ENCODE measurements at regions not wholly inside any gene's neighbourhood (a gene's known extent, or its start where the extent isn't known, plus 50 kb on each side); places are given as distances from the start of the nearest gene placed in this dataset.

DNA sequence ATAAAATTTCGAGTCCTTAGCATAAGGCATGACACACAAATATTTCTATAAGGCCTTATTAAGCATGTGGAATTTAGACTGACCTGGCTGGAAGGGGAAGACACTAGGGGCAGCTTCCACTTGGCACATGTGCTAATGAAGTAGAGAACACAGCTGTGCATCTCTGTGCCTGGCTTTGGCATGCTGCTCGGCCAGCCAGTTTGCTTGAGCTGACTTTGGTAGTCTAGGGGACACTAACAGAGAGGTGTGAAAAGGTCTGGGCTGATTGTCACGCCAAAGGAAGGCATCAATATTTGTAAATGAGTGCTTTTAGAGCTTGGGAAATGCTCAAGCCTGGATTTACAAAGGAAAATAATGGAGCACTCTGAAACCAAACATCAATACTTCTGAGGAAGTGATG lies 723.7 kb downstream of the PRELID2 start:
- H3K27me3 ChIP-seq (ENCODE audit: control insufficient read depth, insufficient read depth, low read length) = no peaks in the 10 kb centered on the region
- no peaks in the 10 kb centered on the region for H3K4me1 ChIP-seq (ENCODE audit: control insufficient read depth, insufficient read depth, low read length)
- H3K4me3 ChIP-seq (ENCODE audit: low read length) = no peak overlapping the region
- no peaks in the 10 kb centered on the region for H3K36me3 ChIP-seq (ENCODE audit: control insufficient read depth, insufficient read depth, low read length)
- H3K27ac ChIP-seq (ENCODE audit: low read depth, low read length) = no peak overlapping the region
- H3K9ac ChIP-seq (ENCODE audit: low read length) = no peak overlapping the region

GRCh38 chr5:145110834-145111233 lies 724.3 kb downstream of the PRELID2 start:
- Histone ChIP-seq H3K27ac (ENCODE audit: low read depth, low read length) (no peak overlapping the region), H3K4me1 (ENCODE audit: control insufficient read depth, insufficient read depth, low read length) (no peaks in the 10 kb centered on the region), H3K27me3 (ENCODE audit: control insufficient read depth, insufficient read depth, low read length) (no peaks in the 10 kb centered on the region), H3K9ac (ENCODE audit: low read length) (no peak overlapping the region), H3K36me3 (ENCODE audit: control insufficient read depth, insufficient read depth, low read length) (no peaks in the 10 kb centered on the region), H3K4me3 (ENCODE audit: low read length) (no peak overlapping the region)

- Histone ChIP-seq H3K4me3 (ENCODE audit: low read length) (no peak overlapping the region), H3K9ac (ENCODE audit: low read length) (no peak overlapping the region), H3K27me3 (ENCODE audit: control insufficient read depth, insufficient read depth, low read length) (no peaks in the 10 kb centered on the region), H3K27ac (ENCODE audit: low read depth, low read length) (no peak overlapping the region), H3K36me3 (ENCODE audit: control insufficient read depth, insufficient read depth, low read length) (no peaks in the 10 kb centered on the region), H3K4me1 (ENCODE audit: control insufficient read depth, insufficient read depth, low read length) (no peaks in the 10 kb centered on the region)
These were observed 725.0 kb downstream of the PRELID2 start for GRCh38 chr5:145110181-145110580.

- Histone ChIP-seq H3K4me1 (ENCODE audit: control insufficient read depth, insufficient read depth, low read length) (no peaks in the 10 kb centered on the region), H3K27me3 (ENCODE audit: control insufficient read depth, insufficient read depth, low read length) (no peaks in the 10 kb centered on the region), H3K27ac (ENCODE audit: low read depth, low read length) (no peak overlapping the region), H3K9ac (ENCODE audit: low read length) (no peak overlapping the region), H3K36me3 (ENCODE audit: control insufficient read depth, insufficient read depth, low read length) (no peaks in the 10 kb centered on the region), H3K4me3 (ENCODE audit: low read length) (no peak overlapping the region)
These were observed 729.8 kb downstream of the PRELID2 start for GRCh38 chr5:145105384-145105783.

GRCh38 chr5:145104106-145104505 lies 731.0 kb downstream of the PRELID2 start:
- Histone ChIP-seq H3K27ac (ENCODE audit: low read depth, low read length) (no peak overlapping the region), H3K36me3 (ENCODE audit: control insufficient read depth, insufficient read depth, low read length) (no peaks in the 10 kb centered on the region), H3K9ac (ENCODE audit: low read length) (no peak overlapping the region), H3K27me3 (ENCODE audit: control insufficient read depth, insufficient read depth, low read length) (no peaks in the 10 kb centered on the region), H3K4me3 (ENCODE audit: low read length) (no peak overlapping the region), H3K4me1 (ENCODE audit: control insufficient read depth, insufficient read depth, low read length) (no peaks in the 10 kb centered on the region)

- Histone ChIP-seq H3K27ac (ENCODE audit: low read depth, low read length) (no peak overlapping the region), H3K4me1 (ENCODE audit: control insufficient read depth, insufficient read depth, low read length) (no peaks in the 10 kb centered on the region), H3K9ac (ENCODE audit: low read length) (no peak overlapping the region), H3K27me3 (ENCODE audit: control insufficient read depth, insufficient read depth, low read length) (no peaks in the 10 kb centered on the region), H3K36me3 (ENCODE audit: control insufficient read depth, insufficient read depth, low read length) (no peaks in the 10 kb centered on the region), H3K4me3 (ENCODE audit: low read length) (no peak overlapping the region)
These were observed 733.9 kb downstream of the PRELID2 start for GRCh38 chr5:145101246-145101645.

DNA sequence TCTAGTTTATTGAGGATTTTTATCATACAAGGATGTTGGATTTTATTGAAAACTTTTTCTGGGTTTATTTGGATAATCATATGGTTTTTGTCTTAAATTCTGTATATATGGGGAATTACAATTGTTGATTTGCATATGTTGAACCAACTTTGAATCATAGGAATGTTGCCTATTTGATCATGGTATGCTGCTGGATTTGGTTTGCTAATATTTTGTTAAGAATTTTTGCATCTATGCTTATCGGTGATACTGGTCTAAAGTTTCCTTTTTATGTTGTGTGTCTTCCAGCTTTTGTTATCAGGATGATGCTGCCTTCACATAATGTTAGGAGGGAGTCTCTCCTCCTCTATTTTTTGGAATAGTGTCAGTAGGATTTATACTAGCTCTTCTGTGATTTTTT lies 745.0 kb downstream of the PRELID2 start:
- H3K27me3 ChIP-seq (ENCODE audit: control insufficient read depth, insufficient read depth, low read length) = no peaks in the 10 kb centered on the region
- H3K4me3 ChIP-seq (ENCODE audit: low read length) = no peak overlapping the region
- H3K9ac ChIP-seq (ENCODE audit: low read length) = no peak overlapping the region
- no peaks in the 10 kb centered on the region for H3K36me3 ChIP-seq (ENCODE audit: control insufficient read depth, insufficient read depth, low read length)
- no peaks in the 10 kb centered on the region for H3K4me1 ChIP-seq (ENCODE audit: control insufficient read depth, insufficient read depth, low read length)
- H3K27ac ChIP-seq (ENCODE audit: low read depth, low read length) = no peak overlapping the region

DNA sequence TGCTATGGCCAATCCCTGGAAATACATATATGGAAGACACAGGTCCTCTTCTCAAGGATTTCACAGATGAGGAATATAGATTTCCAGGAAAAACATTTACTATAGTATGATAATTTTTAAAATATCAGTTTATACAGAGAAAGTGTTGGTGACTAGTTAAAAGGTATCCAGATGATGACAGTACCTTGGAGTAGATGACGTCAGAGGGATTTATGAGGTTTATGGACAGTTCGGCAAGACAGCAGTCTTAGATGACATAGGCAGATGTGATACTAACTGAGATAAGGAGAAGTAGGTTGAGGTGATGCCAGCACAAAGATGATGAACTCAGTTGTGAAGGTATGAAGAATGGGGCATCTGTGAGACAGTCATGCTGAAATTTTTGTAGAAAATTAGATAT lies 750.3 kb downstream of the PRELID2 start:
- Histone ChIP-seq H3K4me1 (ENCODE audit: control insufficient read depth, insufficient read depth, low read length) (no peaks in the 10 kb centered on the region), H3K27me3 (ENCODE audit: control insufficient read depth, insufficient read depth, low read length) (no peaks in the 10 kb centered on the region), H3K9ac (ENCODE audit: low read length) (no peak overlapping the region), H3K4me3 (ENCODE audit: low read length) (no peak overlapping the region), H3K36me3 (ENCODE audit: control insufficient read depth, insufficient read depth, low read length) (no peaks in the 10 kb centered on the region), H3K27ac (ENCODE audit: low read depth, low read length) (no peak overlapping the region)

DNA sequence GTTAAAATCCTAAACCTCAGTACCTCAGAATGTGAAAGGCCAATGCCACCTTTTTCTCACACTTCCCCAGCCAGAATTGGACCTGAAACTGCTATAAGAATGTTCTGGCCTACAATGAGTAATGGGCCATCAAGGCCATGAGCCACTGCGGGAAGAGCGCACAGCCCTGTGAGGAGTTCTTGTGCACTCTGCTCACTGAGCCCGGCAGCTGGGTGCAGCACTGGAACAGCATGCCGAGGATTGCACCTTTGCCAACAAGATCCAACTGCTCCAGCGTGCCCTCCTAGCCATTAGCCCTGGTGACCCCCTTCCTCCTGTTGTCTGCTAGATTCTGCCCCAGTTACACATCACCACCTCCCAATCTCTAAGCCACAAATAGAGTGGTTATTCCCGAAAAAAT lies 758.1 kb downstream of the PRELID2 start:
- Histone ChIP-seq H3K27ac (ENCODE audit: low read depth, low read length) (no peak overlapping the region), H3K9ac (ENCODE audit: low read length) (no peak overlapping the region), H3K36me3 (ENCODE audit: control insufficient read depth, insufficient read depth, low read length) (no peaks in the 10 kb centered on the region), H3K27me3 (ENCODE audit: control insufficient read depth, insufficient read depth, low read length) (no peaks in the 10 kb centered on the region), H3K4me3 (ENCODE audit: low read length) (no peak overlapping the region), H3K4me1 (ENCODE audit: control insufficient read depth, insufficient read depth, low read length) (no peaks in the 10 kb centered on the region)

- H3K36me3 ChIP-seq (ENCODE audit: control insufficient read depth, insufficient read depth, low read length) = no peaks in the 10 kb centered on the region
- no peaks in the 10 kb centered on the region for H3K27me3 ChIP-seq (ENCODE audit: control insufficient read depth, insufficient read depth, low read length)
These were observed 759.1 kb downstream of the PRELID2 start for GRCh38 chr5:145076040-145076439.

GRCh38 chr5:145072889-145073288 lies 762.3 kb downstream of the PRELID2 start:
- no peak overlapping the region for H3K27ac ChIP-seq (ENCODE audit: low read depth, low read length)
- H3K4me1 ChIP-seq (ENCODE audit: control insufficient read depth, insufficient read depth, low read length) = no peaks in the 10 kb centered on the region
- no peaks in the 10 kb centered on the region for H3K36me3 ChIP-seq (ENCODE audit: control insufficient read depth, insufficient read depth, low read length)
- H3K4me3 ChIP-seq (ENCODE audit: low read length) = no peak overlapping the region
- H3K9ac ChIP-seq (ENCODE audit: low read length) = no peak overlapping the region
- no peaks in the 10 kb centered on the region for H3K27me3 ChIP-seq (ENCODE audit: control insufficient read depth, insufficient read depth, low read length)

More at GRCh38 chr5:145076040-145076439, 759.1 kb downstream of the PRELID2 start:
- H3K9ac ChIP-seq (ENCODE audit: low read length) = no peak overlapping the region
- H3K4me1 ChIP-seq (ENCODE audit: control insufficient read depth, insufficient read depth, low read length) = no peaks in the 10 kb centered on the region
- H3K27ac ChIP-seq (ENCODE audit: low read depth, low read length) = no peak overlapping the region
- no peak overlapping the region for H3K4me3 ChIP-seq (ENCODE audit: low read length)

- Histone ChIP-seq H3K4me3 (ENCODE audit: low read length) (no peak overlapping the region), H3K36me3 (ENCODE audit: control insufficient read depth, insufficient read depth, low read length) (no peaks in the 10 kb centered on the region), H3K4me1 (ENCODE audit: control insufficient read depth, insufficient read depth, low read length) (no peaks in the 10 kb centered on the region), H3K27me3 (ENCODE audit: control insufficient read depth, insufficient read depth, low read length) (no peaks in the 10 kb centered on the region), H3K27ac (ENCODE audit: low read depth, low read length) (no peak overlapping the region), H3K9ac (ENCODE audit: low read length) (no peak overlapping the region)
These were observed 766.4 kb downstream of the PRELID2 start for GRCh38 chr5:145068721-145069120.

GRCh38 chr5:145062280-145063062 lies 772.7 kb downstream of the PRELID2 start:
- H3K4me1 ChIP-seq (ENCODE audit: control insufficient read depth, insufficient read depth, low read length) = no peaks in the 10 kb centered on the region
- no peak overlapping the region for H3K9ac ChIP-seq (ENCODE audit: low read length)
- no peak overlapping the region for H3K27ac ChIP-seq (ENCODE audit: low read depth, low read length)
- H3K4me3 ChIP-seq (ENCODE audit: low read length) = no peak overlapping the region
- H3K27me3 ChIP-seq (ENCODE audit: control insufficient read depth, insufficient read depth, low read length) = no peaks in the 10 kb centered on the region
- no peaks in the 10 kb centered on the region for H3K36me3 ChIP-seq (ENCODE audit: control insufficient read depth, insufficient read depth, low read length)

Data from rectal smooth muscle tissue (tissue), 1 donor.